ENCODE measurements at regions not wholly inside any gene's neighbourhood (a gene's known extent, or its start where the extent isn't known, plus 50 kb on each side); places are given as distances from the start of the nearest gene placed in this dataset.

GRCh38 chr7:131967216-131967730 is 410.8 kb upstream of the PODXL start:
- no peak for DNase-seq
- Histone ChIP-seq H3K27me3 (replicated peaks; ENCODE audit: control insufficient read depth, insufficient read depth, low read length, poor library complexity, severe bottlenecking) (no peaks in the 10 kb centered on the region), H3K4me1 (ENCODE audit: control insufficient read depth, insufficient read depth, low read length, poor library complexity, severe bottlenecking) (no peaks in the 10 kb centered on the region), H3K27ac (ENCODE audit: insufficient read depth, low read length, poor library complexity, severe bottlenecking) (no peak overlapping the region), H3K4me3 (ENCODE audit: insufficient read depth, low read depth, low read length, poor library complexity, severe bottlenecking) (no peak overlapping the region), H3K9me3 (ENCODE audit: control insufficient read depth, low read length) (no peaks in the 10 kb centered on the region), H3K36me3 (ENCODE audit: control insufficient read depth, insufficient read depth, low read length) (no peaks in the 10 kb centered on the region)

GRCh38 chr7:131964203-131964602 is 407.8 kb upstream of the PODXL start:
- no peaks in the 10 kb centered on the region for H3K27me3 ChIP-seq (replicated peaks; ENCODE audit: control insufficient read depth, insufficient read depth, low read length, poor library complexity, severe bottlenecking)

GRCh38 chr7:131961054-131961680 is 404.7 kb upstream of the PODXL start:
- Histone ChIP-seq H3K4me1 (ENCODE audit: control insufficient read depth, insufficient read depth, low read length, poor library complexity, severe bottlenecking) (no peaks in the 10 kb centered on the region), H3K27ac (ENCODE audit: insufficient read depth, low read length, poor library complexity, severe bottlenecking) (no peak overlapping the region), H3K9me3 (ENCODE audit: control insufficient read depth, low read length) (no peaks in the 10 kb centered on the region), H3K36me3 (ENCODE audit: control insufficient read depth, insufficient read depth, low read length) (no peaks in the 10 kb centered on the region), H3K4me3 (ENCODE audit: insufficient read depth, low read depth, low read length, poor library complexity, severe bottlenecking) (no peak overlapping the region), H3K27me3 (replicated peaks; ENCODE audit: control insufficient read depth, insufficient read depth, low read length, poor library complexity, severe bottlenecking) (no peaks in the 10 kb centered on the region)
- DNase-seq, result no peak

More at GRCh38 chr7:131964203-131964602, 407.8 kb upstream of the PODXL start:
- Histone ChIP-seq H3K4me3 (ENCODE audit: insufficient read depth, low read depth, low read length, poor library complexity, severe bottlenecking) (no peak overlapping the region), H3K36me3 (ENCODE audit: control insufficient read depth, insufficient read depth, low read length) (no peaks in the 10 kb centered on the region), H3K27ac (ENCODE audit: insufficient read depth, low read length, poor library complexity, severe bottlenecking) (no peak overlapping the region), H3K4me1 (ENCODE audit: control insufficient read depth, insufficient read depth, low read length, poor library complexity, severe bottlenecking) (no peaks in the 10 kb centered on the region), H3K9me3 (ENCODE audit: control insufficient read depth, low read length) (no peaks in the 10 kb centered on the region)
- no peak for DNase-seq

GRCh38 chr7:131959106-131959812 is 402.8 kb upstream of the PODXL start:
- DNase-seq, result no peak
- Histone ChIP-seq H3K4me1 (ENCODE audit: control insufficient read depth, insufficient read depth, low read length, poor library complexity, severe bottlenecking) (no peaks in the 10 kb centered on the region), H3K27ac (ENCODE audit: insufficient read depth, low read length, poor library complexity, severe bottlenecking) (no peak overlapping the region), H3K9me3 (ENCODE audit: control insufficient read depth, low read length) (no peaks in the 10 kb centered on the region), H3K27me3 (replicated peaks; ENCODE audit: control insufficient read depth, insufficient read depth, low read length, poor library complexity, severe bottlenecking) (no peaks in the 10 kb centered on the region), H3K4me3 (ENCODE audit: insufficient read depth, low read depth, low read length, poor library complexity, severe bottlenecking) (no peak overlapping the region), H3K36me3 (ENCODE audit: control insufficient read depth, insufficient read depth, low read length) (no peaks in the 10 kb centered on the region)

- H3K27ac ChIP-seq (ENCODE audit: insufficient read depth, low read length, poor library complexity, severe bottlenecking), result no peak overlapping the region
- no peaks in the 10 kb centered on the region for H3K36me3 ChIP-seq (ENCODE audit: control insufficient read depth, insufficient read depth, low read length)
- no peak for DNase-seq
- H3K4me3 ChIP-seq (ENCODE audit: insufficient read depth, low read depth, low read length, poor library complexity, severe bottlenecking), result no peak overlapping the region
- H3K9me3 ChIP-seq (ENCODE audit: control insufficient read depth, low read length), result no peaks in the 10 kb centered on the region
- no peaks in the 10 kb centered on the region for H3K27me3 ChIP-seq (replicated peaks; ENCODE audit: control insufficient read depth, insufficient read depth, low read length, poor library complexity, severe bottlenecking)
- no peaks in the 10 kb centered on the region for H3K4me1 ChIP-seq (ENCODE audit: control insufficient read depth, insufficient read depth, low read length, poor library complexity, severe bottlenecking)
These were observed 401.1 kb upstream of the PODXL start for GRCh38 chr7:131957338-131958020.

GRCh38 chr7:131956864-131957263 is 400.4 kb upstream of the PODXL start:
- Histone ChIP-seq H3K4me1 (ENCODE audit: control insufficient read depth, insufficient read depth, low read length, poor library complexity, severe bottlenecking) (no peaks in the 10 kb centered on the region), H3K9me3 (ENCODE audit: control insufficient read depth, low read length) (no peaks in the 10 kb centered on the region), H3K4me3 (ENCODE audit: insufficient read depth, low read depth, low read length, poor library complexity, severe bottlenecking) (no peak overlapping the region), H3K36me3 (ENCODE audit: control insufficient read depth, insufficient read depth, low read length) (no peaks in the 10 kb centered on the region), H3K27me3 (replicated peaks; ENCODE audit: control insufficient read depth, insufficient read depth, low read length, poor library complexity, severe bottlenecking) (no peaks in the 10 kb centered on the region), H3K27ac (ENCODE audit: insufficient read depth, low read length, poor library complexity, severe bottlenecking) (no peak overlapping the region)
- DNase-seq, result no peak

GRCh38 chr7:131955679-131956078 is 399.3 kb upstream of the PODXL start:
- no peak overlapping the region for H3K27ac ChIP-seq (ENCODE audit: insufficient read depth, low read length, poor library complexity, severe bottlenecking)
- no peaks in the 10 kb centered on the region for H3K4me1 ChIP-seq (ENCODE audit: control insufficient read depth, insufficient read depth, low read length, poor library complexity, severe bottlenecking)
- H3K27me3 ChIP-seq (replicated peaks; ENCODE audit: control insufficient read depth, insufficient read depth, low read length, poor library complexity, severe bottlenecking), result no peaks in the 10 kb centered on the region
- no peak overlapping the region for H3K4me3 ChIP-seq (ENCODE audit: insufficient read depth, low read depth, low read length, poor library complexity, severe bottlenecking)
- no peaks in the 10 kb centered on the region for H3K36me3 ChIP-seq (ENCODE audit: control insufficient read depth, insufficient read depth, low read length)
- no peak for DNase-seq
- no peaks in the 10 kb centered on the region for H3K9me3 ChIP-seq (ENCODE audit: control insufficient read depth, low read length)

GRCh38 chr7:131953184-131953583 is 396.8 kb upstream of the PODXL start:
- H3K4me1 ChIP-seq (ENCODE audit: control insufficient read depth, insufficient read depth, low read length, poor library complexity, severe bottlenecking), result no peaks in the 10 kb centered on the region
- no peak overlapping the region for H3K4me3 ChIP-seq (ENCODE audit: insufficient read depth, low read depth, low read length, poor library complexity, severe bottlenecking)
- H3K9me3 ChIP-seq (ENCODE audit: control insufficient read depth, low read length), result no peaks in the 10 kb centered on the region
- no peak overlapping the region for H3K27ac ChIP-seq (ENCODE audit: insufficient read depth, low read length, poor library complexity, severe bottlenecking)
- no peak for DNase-seq
- no peaks in the 10 kb centered on the region for H3K36me3 ChIP-seq (ENCODE audit: control insufficient read depth, insufficient read depth, low read length)
- no peaks in the 10 kb centered on the region for H3K27me3 ChIP-seq (replicated peaks; ENCODE audit: control insufficient read depth, insufficient read depth, low read length, poor library complexity, severe bottlenecking)

GRCh38 chr7:131952365-131952764 is 395.9 kb upstream of the PODXL start:
- Histone ChIP-seq H3K4me3 (ENCODE audit: insufficient read depth, low read depth, low read length, poor library complexity, severe bottlenecking) (no peak overlapping the region), H3K9me3 (ENCODE audit: control insufficient read depth, low read length) (no peaks in the 10 kb centered on the region), H3K27ac (ENCODE audit: insufficient read depth, low read length, poor library complexity, severe bottlenecking) (no peak overlapping the region), H3K4me1 (ENCODE audit: control insufficient read depth, insufficient read depth, low read length, poor library complexity, severe bottlenecking) (no peaks in the 10 kb centered on the region), H3K27me3 (replicated peaks; ENCODE audit: control insufficient read depth, insufficient read depth, low read length, poor library complexity, severe bottlenecking) (no peaks in the 10 kb centered on the region), H3K36me3 (ENCODE audit: control insufficient read depth, insufficient read depth, low read length) (no peaks in the 10 kb centered on the region)
- DNase-seq, result no peak

GRCh38 chr7:131950758-131951157 is 394.3 kb upstream of the PODXL start:
- H3K4me3 ChIP-seq (ENCODE audit: insufficient read depth, low read depth, low read length, poor library complexity, severe bottlenecking), result no peak overlapping the region
- no peak for DNase-seq
- no peaks in the 10 kb centered on the region for H3K27me3 ChIP-seq (replicated peaks; ENCODE audit: control insufficient read depth, insufficient read depth, low read length, poor library complexity, severe bottlenecking)
- no peaks in the 10 kb centered on the region for H3K36me3 ChIP-seq (ENCODE audit: control insufficient read depth, insufficient read depth, low read length)
- no peak overlapping the region for H3K27ac ChIP-seq (ENCODE audit: insufficient read depth, low read length, poor library complexity, severe bottlenecking)
- H3K4me1 ChIP-seq (ENCODE audit: control insufficient read depth, insufficient read depth, low read length, poor library complexity, severe bottlenecking), result no peaks in the 10 kb centered on the region
- H3K9me3 ChIP-seq (ENCODE audit: control insufficient read depth, low read length), result no peaks in the 10 kb centered on the region
